HUES6 (cell line): ENCODE measurements at regions not wholly inside any gene's neighbourhood (a gene's known extent, or its start where the extent isn't known, plus 50 kb on each side); places are given as distances from the start of the nearest gene placed in this dataset.
"Not testable (repeated sequence)": the region's sequence is repeated elsewhere in the genome, so short reads cannot be mapped to it uniquely, and the experiment has no call there.

ENCODE experiments used
- H3K27ac ChIP-seq: 2 replicates; pipeline ENCODE4 v1.7.0; 2013; ENCODE audit warnings: low read depth, mild to moderate bottlenecking, low read length, inconsistent platforms
- H3K27me3 ChIP-seq: 2 replicates; pipeline ENCODE4 v1.6.1; 2013; ENCODE audit warnings: low read length; ENCODE audit not compliant: control insufficient read depth, insufficient read depth
- H3K36me3 ChIP-seq: 2 replicates; pipeline ENCODE4 v1.6.1; 2013; ENCODE audit warnings: low read length; ENCODE audit not compliant: control insufficient read depth, insufficient read depth
- H3K4me1 ChIP-seq: 2 replicates; pipeline ENCODE4 v1.6.1; 2013; ENCODE audit warnings: low read length; ENCODE audit not compliant: control insufficient read depth, insufficient read depth
- H3K4me3 ChIP-seq: 2 replicates; pipeline ENCODE4 v1.5.1; 2013; ENCODE audit warnings: low read depth, low read length
- H3K9ac ChIP-seq: one replicate; pipeline ENCODE4 v1.6.1; 2013; ENCODE audit warnings: mild to moderate bottlenecking, low read length
- H3K9me3 ChIP-seq: 2 replicates; pipeline ENCODE4 v1.6.1; 2013; ENCODE audit warnings: low read depth, low read length; ENCODE audit not compliant: control insufficient read depth, insufficient read depth

DNA sequence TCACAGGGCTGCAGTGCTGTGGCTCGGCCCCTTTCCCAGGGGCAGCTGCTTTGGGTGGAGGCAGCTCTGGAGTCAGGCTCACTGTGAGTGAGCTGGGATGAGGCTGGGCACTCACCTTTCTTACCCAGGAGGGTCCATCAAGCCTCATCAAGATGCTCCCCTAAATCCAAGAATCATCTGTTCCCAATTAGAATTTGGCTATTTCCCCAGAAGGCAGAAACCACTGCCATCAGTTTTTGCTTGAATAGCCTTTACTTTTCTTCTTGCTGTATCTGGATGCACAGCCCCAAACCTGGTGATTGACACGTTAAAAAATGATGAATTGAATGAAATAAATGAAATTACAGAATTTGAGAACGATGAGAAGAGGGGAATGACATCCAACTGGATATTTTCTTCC is 74.3 kb upstream of the LYZL1 start:
- Histone ChIP-seq H3K9ac (no peak overlapping the region), H3K9me3 (peaks cover 16% of the 10 kb centered on the region), H3K27ac (no peak overlapping the region), H3K4me1 (no peaks in the 10 kb centered on the region), H3K36me3 (no peaks in the 10 kb centered on the region), H3K4me3 (no peak overlapping the region), H3K27me3 (no peaks in the 10 kb centered on the region)

DNA sequence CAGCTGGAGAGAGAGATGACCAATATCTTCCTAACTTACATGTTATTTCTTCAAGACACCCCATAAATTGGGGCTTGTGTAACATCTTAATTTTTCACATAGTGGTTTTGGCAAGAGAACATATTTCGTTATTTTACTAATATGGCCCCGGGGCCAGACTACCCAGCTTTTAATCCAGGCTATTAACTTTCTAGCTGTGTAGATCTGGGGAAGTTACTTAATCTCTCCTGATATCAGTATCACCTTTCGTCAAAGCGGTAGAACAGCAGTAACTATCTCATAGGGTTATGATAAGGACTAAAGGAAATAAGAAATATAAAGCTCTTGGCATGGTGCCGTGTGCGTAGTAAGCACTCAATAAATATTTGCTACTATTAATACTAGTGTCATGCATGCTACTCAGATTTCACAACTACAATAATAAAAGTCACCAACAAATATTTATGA is 71.6 kb upstream of the LYZL1 start:
- H3K9me3 ChIP-seq: no peaks in the 10 kb centered on the region; the same call in 1 of the 2 replicates
- no peak overlapping the region for H3K4me3 ChIP-seq
- no peaks in the 10 kb centered on the region for H3K36me3 ChIP-seq
- H3K27ac ChIP-seq: no peak overlapping the region
- H3K27me3 ChIP-seq: no peaks in the 10 kb centered on the region
- H3K9ac ChIP-seq: no peak overlapping the region
- H3K4me1 ChIP-seq: no peaks in the 10 kb centered on the region

DNA sequence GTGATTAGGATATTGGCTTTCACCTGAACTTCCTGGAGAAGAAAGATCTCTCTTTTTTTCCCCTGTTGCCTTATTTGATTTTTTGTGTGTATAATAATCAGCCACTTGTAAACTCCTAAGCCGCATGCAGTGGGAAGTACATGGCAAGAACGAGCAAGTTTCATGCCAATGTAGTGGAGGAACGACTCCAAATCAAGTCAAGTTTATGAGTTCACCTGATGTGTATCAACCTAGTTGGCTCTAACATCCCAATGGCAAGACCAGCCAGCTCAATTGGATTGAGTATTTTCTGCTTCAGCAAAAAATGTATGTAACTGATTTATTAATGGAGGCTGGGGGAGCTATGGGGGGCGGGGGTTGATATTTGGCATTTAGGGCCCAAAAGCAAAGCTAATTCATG is 65.5 kb upstream of the LYZL1 start:
- H3K9me3 ChIP-seq: no peaks in the 10 kb centered on the region
- H3K27me3 ChIP-seq: no peaks in the 10 kb centered on the region
- no peak overlapping the region for H3K4me3 ChIP-seq
- no peak overlapping the region for H3K27ac ChIP-seq
- H3K9ac ChIP-seq: no peak overlapping the region
- peaks cover 2% of the 10 kb centered on the region; the same call in 1 of the 2 replicates for H3K4me1 ChIP-seq
- H3K36me3 ChIP-seq: no peaks in the 10 kb centered on the region

DNA sequence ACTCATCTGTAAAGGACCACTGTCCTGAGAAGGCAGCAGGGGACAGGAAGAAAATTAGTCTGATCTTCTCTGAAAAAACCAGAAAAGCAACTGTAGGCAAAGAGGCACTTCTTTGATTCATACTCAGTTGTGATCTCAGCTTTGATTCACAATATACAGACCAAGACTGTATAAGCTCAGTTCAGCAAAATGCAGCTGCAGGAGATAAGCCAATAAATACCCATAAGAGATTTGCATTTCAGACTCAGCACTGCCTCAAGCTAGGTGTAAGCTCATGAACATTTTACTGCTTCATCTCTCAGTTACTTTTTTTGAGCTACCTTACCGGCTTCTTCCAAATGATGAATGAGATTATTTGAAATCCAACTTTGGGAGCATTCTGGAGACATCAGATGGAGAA is 64.2 kb upstream of the LYZL1 start:
- Histone ChIP-seq H3K4me1 (peaks cover 10% of the 10 kb centered on the region), H3K27ac (no peak overlapping the region), H3K9me3 (no peaks in the 10 kb centered on the region), H3K9ac (no peak overlapping the region), H3K27me3 (no peaks in the 10 kb centered on the region), H3K4me3 (no peak overlapping the region), H3K36me3 (no peaks in the 10 kb centered on the region)

DNA sequence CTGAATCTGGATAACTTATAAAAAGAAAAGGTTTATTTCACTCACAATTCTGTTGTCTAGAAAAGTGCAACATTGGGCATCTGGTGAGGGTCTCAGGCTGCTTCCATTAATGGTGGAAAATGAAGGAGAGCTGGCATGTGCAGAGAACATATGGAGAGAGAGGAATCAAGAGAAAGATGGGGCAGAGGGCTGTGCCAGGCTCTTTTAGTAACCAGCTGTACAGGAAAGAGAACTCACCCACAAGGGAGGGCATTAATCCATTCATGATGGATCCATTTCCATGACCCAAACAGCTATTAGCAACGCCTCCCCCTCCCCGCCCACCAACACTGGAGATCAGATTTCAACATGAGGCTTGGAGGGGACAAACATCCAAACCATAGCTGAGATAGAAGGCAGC is 61.7 kb upstream of the LYZL1 start:
- Histone ChIP-seq H3K36me3 (no peaks in the 10 kb centered on the region), H3K4me1 (peaks cover 10% of the 10 kb centered on the region), H3K9ac (no peak overlapping the region)

DNA sequence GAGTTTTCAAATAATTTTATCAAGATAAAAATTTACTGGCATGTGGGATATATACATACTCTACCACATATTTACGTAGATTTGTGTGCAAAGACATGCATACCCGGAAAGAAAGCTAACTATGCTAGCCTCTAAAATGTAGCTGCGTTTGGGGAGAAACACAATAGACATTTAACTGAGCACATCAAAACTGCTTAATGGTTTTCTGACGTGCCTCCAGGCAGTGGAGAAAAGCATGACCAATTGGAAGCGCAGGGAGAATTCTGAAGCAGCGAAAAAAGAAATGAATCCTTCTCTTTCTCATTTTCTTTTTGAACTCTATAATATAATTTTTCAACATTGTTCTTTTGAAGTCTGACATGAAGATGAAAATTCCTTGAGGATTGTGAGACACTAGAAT is 60.3 kb upstream of the LYZL1 start:
- no peak overlapping the region for H3K4me3 ChIP-seq
- peaks cover 10% of the 10 kb centered on the region for H3K4me1 ChIP-seq
- no peaks in the 10 kb centered on the region for H3K36me3 ChIP-seq
- H3K9ac ChIP-seq: no peak overlapping the region
- no peak overlapping the region for H3K27ac ChIP-seq
- H3K27me3 ChIP-seq: no peaks in the 10 kb centered on the region
- H3K9me3 ChIP-seq: no peaks in the 10 kb centered on the region

More for the DNA sequence above, 61.7 kb upstream of the LYZL1 start:
- no peaks in the 10 kb centered on the region for H3K9me3 ChIP-seq
- no peak overlapping the region for H3K27ac ChIP-seq
- no peaks in the 10 kb centered on the region for H3K27me3 ChIP-seq
- H3K4me3 ChIP-seq: no peak overlapping the region

DNA sequence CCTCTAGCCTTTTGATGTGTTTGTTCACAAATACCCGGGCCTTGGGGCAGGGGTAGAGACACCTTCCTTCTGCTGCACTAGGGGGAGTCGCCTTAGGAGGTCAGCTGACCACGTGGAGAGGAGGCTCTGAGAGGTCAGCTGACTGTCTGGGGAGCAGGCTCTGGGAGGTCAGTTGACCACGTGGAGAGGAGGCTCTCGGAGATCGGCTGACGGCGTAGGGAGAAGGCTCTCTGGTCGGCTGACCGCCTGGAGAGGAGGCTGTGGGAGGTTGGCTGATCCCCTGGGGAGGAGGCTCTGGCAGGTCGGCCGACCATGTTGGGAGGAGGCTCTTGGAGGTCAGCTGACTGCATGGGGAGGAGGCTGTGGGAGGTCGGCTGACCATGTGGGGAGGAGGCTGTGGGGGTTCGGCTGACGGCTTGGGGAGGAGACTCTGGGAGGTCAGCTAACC is 59.6 kb upstream of the LYZL1 start:
- H3K27me3 ChIP-seq: no peaks in the 10 kb centered on the region
- H3K27ac ChIP-seq: no peak overlapping the region
- H3K4me1 ChIP-seq: peaks cover 10% of the 10 kb centered on the region
- no peaks in the 10 kb centered on the region for H3K36me3 ChIP-seq
- H3K4me3 ChIP-seq: no peak overlapping the region
- no peaks in the 10 kb centered on the region for H3K9me3 ChIP-seq
- no peak overlapping the region for H3K9ac ChIP-seq

DNA sequence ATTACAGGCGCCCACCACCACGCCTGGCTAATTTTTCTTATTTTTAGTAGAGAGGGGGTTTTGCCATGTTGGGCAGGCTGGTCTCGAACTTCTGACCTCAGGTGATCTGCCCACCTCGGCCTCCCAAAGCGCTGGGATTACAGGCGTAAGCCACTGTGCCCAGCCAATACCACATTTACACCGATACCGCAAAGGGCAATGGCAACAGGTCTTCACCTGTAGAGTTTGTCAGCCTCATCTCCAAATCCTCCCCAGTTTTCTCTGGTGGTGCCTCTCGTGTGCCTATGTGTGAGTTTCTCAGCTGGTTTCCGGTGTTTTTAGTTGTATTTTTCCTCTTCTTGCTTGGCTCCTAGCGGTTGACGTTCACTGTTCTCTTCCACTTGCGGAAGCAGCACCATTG is 52.0 kb upstream of the LYZL1 start:
- Histone ChIP-seq H3K27ac (peak overlapping the region; percentile 22; the same call in 1 of the 2 replicates), H3K4me1 (peaks cover 16% of the 10 kb centered on the region; the same call in 1 of the 2 replicates)
- H3K9ac ChIP-seq, H3K27me3 ChIP-seq, H3K9me3 ChIP-seq, H3K36me3 ChIP-seq, H3K4me3 ChIP-seq: not testable (repeated sequence)

DNA sequence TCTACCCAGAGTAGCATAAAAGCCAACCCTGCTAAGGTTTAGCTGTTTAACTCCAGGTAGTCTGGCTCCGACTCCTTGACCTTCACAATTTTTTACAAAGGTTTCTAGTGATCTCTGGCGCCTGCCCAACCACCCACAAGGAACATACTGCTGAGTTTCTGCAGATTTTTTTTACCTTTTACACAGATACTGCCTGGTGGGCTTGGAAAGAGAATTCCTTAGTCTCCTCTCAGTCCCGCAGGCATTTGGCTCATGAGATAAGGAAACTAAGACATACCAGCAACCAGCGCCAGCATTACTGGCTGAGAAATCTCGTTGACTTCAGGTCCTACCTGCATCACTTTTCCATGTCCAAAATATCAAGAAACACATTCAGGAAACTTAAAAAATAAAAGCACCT is 51.1 kb upstream of the LYZL1 start:
- Histone ChIP-seq H3K4me1 (peaks cover 17% of the 10 kb centered on the region; the same call in 1 of the 2 replicates), H3K4me3 (no peak overlapping the region), H3K9ac (no peak overlapping the region), H3K36me3 (no peaks in the 10 kb centered on the region), H3K27ac (peak overlapping the region; percentile 22; the same call in 1 of the 2 replicates), H3K27me3 (no peaks in the 10 kb centered on the region), H3K9me3 (no peaks in the 10 kb centered on the region)

DNA sequence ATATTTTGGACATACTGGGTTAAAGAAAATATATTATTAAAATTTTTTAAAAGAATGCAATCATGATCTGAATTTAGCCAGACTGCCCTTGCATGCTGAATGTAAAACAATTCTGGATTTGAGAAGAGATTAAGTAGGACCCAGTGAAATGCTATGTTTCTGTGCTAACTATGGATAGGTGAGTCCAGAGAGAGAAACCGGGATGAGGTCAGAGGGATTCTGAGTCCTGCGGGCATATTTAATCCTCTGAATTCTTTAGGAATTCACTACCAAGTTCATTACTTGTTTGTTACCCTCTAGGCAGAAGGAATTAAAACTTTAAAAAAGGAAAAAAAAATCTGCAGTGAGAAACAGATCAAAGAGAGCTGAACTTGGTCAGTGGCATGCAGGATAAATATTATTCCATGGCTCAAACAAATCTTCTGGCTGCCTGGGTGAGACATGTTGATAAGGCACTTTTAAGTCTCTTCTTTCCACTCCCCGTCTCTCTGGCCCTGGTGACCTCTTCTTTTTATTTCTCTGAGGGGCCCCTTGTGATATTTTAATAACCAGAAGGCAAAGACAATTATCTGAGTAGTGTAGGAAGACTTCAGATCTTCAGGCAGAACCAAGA is 50.2 kb upstream of the LYZL1 start:
- H3K36me3 ChIP-seq: no peaks in the 10 kb centered on the region
- H3K9ac ChIP-seq: no peak overlapping the region
- peak overlapping the region; percentile 45; the same call in 1 of the 2 replicates for H3K27ac ChIP-seq
- no peaks in the 10 kb centered on the region for H3K9me3 ChIP-seq
- H3K4me3 ChIP-seq: no peak overlapping the region
- peaks cover 19% of the 10 kb centered on the region; the same call in 1 of the 2 replicates for H3K4me1 ChIP-seq
- H3K27me3 ChIP-seq: no peaks in the 10 kb centered on the region
